SU-DHL-6 (cell line): ENCODE measurements at regions not wholly inside any gene's neighbourhood (a gene's known extent, or its start where the extent isn't known, plus 50 kb on each side); places are given as distances from the start of the nearest gene placed in this dataset.

Source experiments
- H2AFZ ChIP-seq: fragments of 200-600 bp; sonication (generic); 2 replicates; pipeline ENCODE4 v1.6.1; 2014; ENCODE audit warnings: low read depth, mild to moderate bottlenecking, moderate library complexity, mixed read lengths, antibody characterized with exemption, low read length; ENCODE audit not compliant: severe bottlenecking
- H3F3A ChIP-seq: fragments of 200-600 bp; shearing (Covaris generic); 2 replicates; pipeline ENCODE4 v1.6.0; 2016; ENCODE audit warnings: antibody characterized with exemption, mild to moderate bottlenecking; ENCODE audit not compliant: insufficient read depth
- H3K27ac ChIP-seq: fragments of 200-600 bp; sonication (generic); 2 replicates; pipeline ENCODE4 v1.5.1; 2016; ENCODE audit warnings: low read depth, mild to moderate bottlenecking, low read length, moderate library complexity, mixed read lengths
- H3K27me3 ChIP-seq: fragments of 200-600 bp; sonication (generic), shearing (Covaris generic); 2 replicates; pipeline ENCODE4 v1.6.0; 2014; ENCODE audit warnings: mild to moderate bottlenecking, low read length
- H3K36me3 ChIP-seq: fragments of 200-600 bp; sonication (generic); 2 replicates; pipeline ENCODE4 v1.6.1; 2014; ENCODE audit warnings: mild to moderate bottlenecking, low read length, mixed read lengths
- H3K4me2 ChIP-seq: fragments of 300-600, 200-600 bp; shearing (Covaris generic), sonication (generic); 2 replicates; pipeline ENCODE4 v1.6.0; 2014; ENCODE audit warnings: low read length, low read depth, mild to moderate bottlenecking; ENCODE audit not compliant: poor library complexity, severe bottlenecking
- H3K4me3 ChIP-seq: fragments of 200-600 bp; sonication (generic); 2 replicates; pipeline ENCODE4 v1.5.1; 2014; ENCODE audit warnings: antibody characterized with exemption, low read length, mild to moderate bottlenecking, mixed read lengths; ENCODE audit not compliant: insufficient read depth, poor library complexity, severe bottlenecking
- H3K79me2 ChIP-seq: fragments of 200-600 bp; sonication (generic); 2 replicates; pipeline ENCODE4 v1.6.1; 2014; ENCODE audit warnings: mild to moderate bottlenecking, low read length, moderate library complexity; ENCODE audit not compliant: insufficient read depth
- H3K9ac ChIP-seq: fragments of 200-600 bp; sonication (generic); 2 replicates; pipeline ENCODE4 v1.7.0; 2014; ENCODE audit warnings: mild to moderate bottlenecking, low read length
- H3K9me2 ChIP-seq: fragments of 200-600 bp; sonication (generic); replicated peaks from 2 replicates; pipeline ENCODE4 v1.6.1; 2014; ENCODE audit warnings: low read length; ENCODE audit not compliant: insufficient read depth
- H3K9me3 ChIP-seq: fragments of 200-600 bp; sonication (generic); 2 replicates; pipeline ENCODE4 v1.6.1; 2014; ENCODE audit warnings: low read length, mixed read lengths; ENCODE audit not compliant: insufficient read depth
- H4K20me1 ChIP-seq: fragments of 200-600 bp; sonication (generic); 2 replicates; pipeline ENCODE4 v1.6.1; 2014; ENCODE audit warnings: low read depth, mild to moderate bottlenecking, antibody characterized with exemption, low read length, moderate library complexity, mixed read lengths
- EZH2phosphoT487 ChIP-seq: fragments of 200-600 bp; sonication (generic), shearing (Covaris generic); conservative IDR thresholded peaks from 2 replicates; pipeline ENCODE4 v1.6.1; 2018; ENCODE audit warnings: mild to moderate bottlenecking, antibody characterized with exemption, low read length, moderate library complexity, mixed read lengths
- TF ChIP-seq, protein P1 (sequence below): fragments of 200-600 bp; sonication (generic); IDR thresholded peaks from one replicate; pipeline ENCODE4 v1.5.1; 2017; ENCODE audit warnings: antibody characterized with exemption, mild to moderate bottlenecking, low read length, moderate library complexity; ENCODE audit not compliant: insufficient read depth, poor library complexity, severe bottlenecking

DNA sequence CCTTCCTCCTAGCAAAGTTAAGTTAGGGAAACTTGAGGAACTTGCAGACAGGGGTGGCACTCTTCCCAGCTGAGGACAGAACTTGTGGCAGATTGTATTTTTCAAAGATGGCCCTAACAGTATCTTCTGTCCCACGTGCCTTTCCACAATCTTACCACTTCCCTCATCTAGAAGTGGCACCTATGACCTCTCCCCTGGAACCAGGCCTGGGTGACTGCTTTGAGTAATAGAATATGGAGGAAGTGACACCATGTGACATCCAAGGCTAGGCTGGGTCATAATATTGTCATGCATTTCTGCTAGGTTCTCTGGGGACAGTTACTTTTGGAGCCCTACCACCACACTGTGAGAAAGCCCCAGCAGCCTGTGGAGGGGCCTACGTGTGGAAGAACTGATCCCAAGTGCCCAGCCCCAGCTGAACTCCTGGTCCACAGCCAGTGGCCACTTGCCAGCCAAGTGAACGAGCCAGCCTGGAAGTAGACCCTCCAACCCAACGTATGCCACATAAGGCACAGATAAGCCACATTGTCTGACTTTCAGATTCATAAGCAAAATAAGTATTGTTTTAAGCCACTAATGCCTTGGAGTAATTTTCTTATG is 193.7 kb downstream of the PTPN20 start:
- H3F3A ChIP-seq = no peaks in the 10 kb centered on the region
- H3K4me3 ChIP-seq = no peak overlapping the region
- no peak overlapping the region for H2AFZ ChIP-seq
- no peak overlapping the region for H3K9ac ChIP-seq
- no peaks in the 10 kb centered on the region for H3K27me3 ChIP-seq
- H3K9me3 ChIP-seq = no peaks in the 10 kb centered on the region
- H3K4me2 ChIP-seq = no peak overlapping the region
- H4K20me1 ChIP-seq = no peaks in the 10 kb centered on the region
- H3K9me2 ChIP-seq = no peaks in the 10 kb centered on the region
- no peaks in the 10 kb centered on the region for H3K36me3 ChIP-seq
- TF ChIP-seq, protein P1, sequence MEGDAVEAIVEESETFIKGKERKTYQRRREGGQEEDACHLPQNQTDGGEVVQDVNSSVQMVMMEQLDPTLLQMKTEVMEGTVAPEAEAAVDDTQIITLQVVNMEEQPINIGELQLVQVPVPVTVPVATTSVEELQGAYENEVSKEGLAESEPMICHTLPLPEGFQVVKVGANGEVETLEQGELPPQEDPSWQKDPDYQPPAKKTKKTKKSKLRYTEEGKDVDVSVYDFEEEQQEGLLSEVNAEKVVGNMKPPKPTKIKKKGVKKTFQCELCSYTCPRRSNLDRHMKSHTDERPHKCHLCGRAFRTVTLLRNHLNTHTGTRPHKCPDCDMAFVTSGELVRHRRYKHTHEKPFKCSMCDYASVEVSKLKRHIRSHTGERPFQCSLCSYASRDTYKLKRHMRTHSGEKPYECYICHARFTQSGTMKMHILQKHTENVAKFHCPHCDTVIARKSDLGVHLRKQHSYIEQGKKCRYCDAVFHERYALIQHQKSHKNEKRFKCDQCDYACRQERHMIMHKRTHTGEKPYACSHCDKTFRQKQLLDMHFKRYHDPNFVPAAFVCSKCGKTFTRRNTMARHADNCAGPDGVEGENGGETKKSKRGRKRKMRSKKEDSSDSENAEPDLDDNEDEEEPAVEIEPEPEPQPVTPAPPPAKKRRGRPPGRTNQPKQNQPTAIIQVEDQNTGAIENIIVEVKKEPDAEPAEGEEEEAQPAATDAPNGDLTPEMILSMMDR = no peak
- TF ChIP-seq EZH2phosphoT487 = no peak
- H3K27ac ChIP-seq = no peak overlapping the region
- no peaks in the 10 kb centered on the region for H3K79me2 ChIP-seq

DNA sequence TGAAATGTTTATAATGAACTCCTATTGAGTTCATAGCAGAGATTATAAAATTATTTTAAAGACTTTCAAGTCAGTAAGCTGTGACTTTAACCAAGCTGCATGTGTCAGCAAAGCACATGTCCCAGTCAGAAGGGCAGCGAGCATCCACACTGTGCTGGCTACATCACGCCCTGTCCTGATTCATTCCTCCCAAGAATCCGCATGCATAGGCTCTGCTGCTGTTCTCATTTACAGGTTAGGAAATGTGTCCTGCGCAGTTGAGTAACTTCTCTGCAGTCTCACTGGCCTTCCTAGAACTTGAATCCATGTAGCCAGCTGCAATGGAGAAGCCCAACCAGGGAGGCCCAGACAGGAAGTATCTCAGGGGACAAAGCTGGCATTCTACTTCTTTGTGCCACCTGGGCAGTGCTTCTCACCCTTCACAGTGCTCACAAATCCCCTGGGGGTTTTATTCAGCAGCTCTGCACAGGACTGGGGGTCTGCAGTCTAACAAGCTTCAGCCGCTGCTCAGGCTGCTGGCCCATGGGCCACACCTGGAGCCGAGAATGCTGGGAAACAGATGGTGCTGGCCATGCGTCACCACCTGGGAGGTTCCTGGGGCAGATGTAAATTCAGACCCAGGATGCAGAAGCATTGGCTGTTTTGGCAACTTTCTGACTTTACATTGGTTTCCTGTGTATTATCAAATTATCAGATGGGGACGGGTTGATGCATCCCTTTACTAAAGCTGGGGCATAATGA is 192.8 kb upstream of the GDF10 start:
- Histone ChIP-seq H3K9me3 (no peaks in the 10 kb centered on the region), H3K9ac (no peak overlapping the region), H3K79me2 (no peaks in the 10 kb centered on the region), H2AFZ (no peak overlapping the region), H3K27me3 (no peaks in the 10 kb centered on the region), H3K27ac (no peak overlapping the region), H3K4me3 (no peak overlapping the region), H3K36me3 (no peaks in the 10 kb centered on the region), H3K9me2 (no peaks in the 10 kb centered on the region), H4K20me1 (no peaks in the 10 kb centered on the region), H3K4me2 (no peak overlapping the region), H3F3A (no peaks in the 10 kb centered on the region)
- TF ChIP-seq, protein P1 = no peak
- TF ChIP-seq EZH2phosphoT487 = no peak

DNA sequence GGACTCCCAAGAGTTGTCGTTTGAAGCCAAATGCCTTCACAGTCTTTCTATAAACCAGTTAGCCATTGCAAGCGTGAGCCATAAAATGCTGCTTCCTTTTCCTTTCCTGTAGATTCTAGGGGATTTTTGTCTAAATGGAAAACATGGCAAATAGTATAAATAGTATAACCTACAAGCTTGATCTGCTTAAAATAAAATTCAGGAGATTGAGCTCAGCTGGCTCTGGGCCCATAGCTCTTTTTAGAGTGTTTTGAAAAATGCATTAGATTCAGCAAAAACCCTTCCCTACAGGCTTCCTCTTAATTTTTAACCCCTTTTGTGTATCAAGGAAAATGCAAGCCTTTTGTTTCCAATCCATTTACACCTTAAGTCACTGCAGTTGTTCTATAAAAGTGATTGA is 190.1 kb upstream of the GDF10 start:
- Histone ChIP-seq H3K27ac (no peak overlapping the region), H3K27me3 (no peaks in the 10 kb centered on the region), H3K9ac (no peak overlapping the region), H2AFZ (no peak overlapping the region), H4K20me1 (no peaks in the 10 kb centered on the region), H3K36me3 (no peaks in the 10 kb centered on the region), H3K4me3 (no peak overlapping the region), H3K9me2 (no peaks in the 10 kb centered on the region), H3F3A (no peaks in the 10 kb centered on the region), H3K4me2 (no peak overlapping the region), H3K9me3 (no peaks in the 10 kb centered on the region), H3K79me2 (no peaks in the 10 kb centered on the region)
- no peak for TF ChIP-seq EZH2phosphoT487
- TF ChIP-seq, protein P1 = no peak
